Endothelial cell (in vitro differentiated cells): ENCODE measurements at regions not wholly inside any gene's neighbourhood (a gene's known extent, or its start where the extent isn't known, plus 50 kb on each side); places are given as distances from the start of the nearest gene placed in this dataset.

Experiments
- DNase-seq: peaks from one replicate; pipeline ENCODE4 v3.0.0; 2021; ENCODE audit warnings: low spot score
- H3K27ac Mint-ChIP-seq: one replicate; pipeline ENCODE4 v1.8.0; 2021; ENCODE audit warnings: mixed read lengths, inconsistent platforms; ENCODE audit not compliant: unreplicated experiment
- H3K27me3 Mint-ChIP-seq: one replicate; pipeline ENCODE4 v1.8.0; 2021; ENCODE audit warnings: mild to moderate bottlenecking, moderate library complexity, mixed read lengths, inconsistent platforms; ENCODE audit not compliant: unreplicated experiment
- H3K36me3 Mint-ChIP-seq: one replicate; pipeline ENCODE4 v1.8.0; 2021; ENCODE audit warnings: mild to moderate bottlenecking, low read depth, mixed read lengths, inconsistent platforms; ENCODE audit not compliant: unreplicated experiment
- H3K4me1 Mint-ChIP-seq: one replicate; pipeline ENCODE4 v1.8.0; 2021; ENCODE audit warnings: mild to moderate bottlenecking, mixed read lengths, inconsistent platforms; ENCODE audit not compliant: unreplicated experiment
- H3K4me3 Mint-ChIP-seq: one replicate; pipeline ENCODE4 v1.8.0; 2021; ENCODE audit warnings: mild to moderate bottlenecking, mixed read lengths, inconsistent platforms; ENCODE audit not compliant: unreplicated experiment
- H3K9me3 Mint-ChIP-seq: one replicate; pipeline ENCODE4 v1.8.0; 2021; ENCODE audit warnings: mixed read lengths, inconsistent platforms; ENCODE audit not compliant: unreplicated experiment
- TF ChIP-seq, protein P1 (sequence below): fragments of 200-600 bp; sonication (generic); IDR thresholded peaks from one replicate; pipeline ENCODE4 v1.5.0; 2021; ENCODE audit warnings: antibody characterized with exemption; ENCODE audit not compliant: unreplicated experiment

DNA sequence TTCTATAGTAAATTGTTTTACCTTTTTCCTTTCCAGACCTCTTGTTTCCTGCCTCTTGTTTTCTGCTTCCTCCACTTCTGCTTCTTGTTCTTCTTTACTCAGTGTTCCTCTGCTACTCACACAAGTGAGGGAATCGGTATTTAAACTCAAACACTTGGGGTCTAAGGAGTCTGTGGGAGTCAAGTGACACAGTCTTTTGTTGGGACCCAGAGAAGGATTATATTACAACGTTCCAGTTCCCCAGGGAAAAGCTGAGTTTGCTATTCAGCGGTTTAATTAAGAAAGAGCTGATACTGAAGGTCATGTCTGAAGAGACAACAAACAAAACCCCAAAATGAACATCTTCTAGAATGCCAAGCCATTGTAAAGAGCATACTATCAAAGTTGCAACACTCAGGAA lies 107.8 kb upstream of the CITED2 start:
- H3K27ac Mint-ChIP-seq: peak overlapping the region; percentile 89
- H3K36me3 Mint-ChIP-seq: no peaks in the 10 kb centered on the region
- H3K27me3 Mint-ChIP-seq: no peaks in the 10 kb centered on the region
- H3K4me1 Mint-ChIP-seq: peaks cover 24% of the 10 kb centered on the region
- H3K9me3 Mint-ChIP-seq: no peaks in the 10 kb centered on the region
- DNase-seq: no peak
- TF ChIP-seq, protein P1, sequence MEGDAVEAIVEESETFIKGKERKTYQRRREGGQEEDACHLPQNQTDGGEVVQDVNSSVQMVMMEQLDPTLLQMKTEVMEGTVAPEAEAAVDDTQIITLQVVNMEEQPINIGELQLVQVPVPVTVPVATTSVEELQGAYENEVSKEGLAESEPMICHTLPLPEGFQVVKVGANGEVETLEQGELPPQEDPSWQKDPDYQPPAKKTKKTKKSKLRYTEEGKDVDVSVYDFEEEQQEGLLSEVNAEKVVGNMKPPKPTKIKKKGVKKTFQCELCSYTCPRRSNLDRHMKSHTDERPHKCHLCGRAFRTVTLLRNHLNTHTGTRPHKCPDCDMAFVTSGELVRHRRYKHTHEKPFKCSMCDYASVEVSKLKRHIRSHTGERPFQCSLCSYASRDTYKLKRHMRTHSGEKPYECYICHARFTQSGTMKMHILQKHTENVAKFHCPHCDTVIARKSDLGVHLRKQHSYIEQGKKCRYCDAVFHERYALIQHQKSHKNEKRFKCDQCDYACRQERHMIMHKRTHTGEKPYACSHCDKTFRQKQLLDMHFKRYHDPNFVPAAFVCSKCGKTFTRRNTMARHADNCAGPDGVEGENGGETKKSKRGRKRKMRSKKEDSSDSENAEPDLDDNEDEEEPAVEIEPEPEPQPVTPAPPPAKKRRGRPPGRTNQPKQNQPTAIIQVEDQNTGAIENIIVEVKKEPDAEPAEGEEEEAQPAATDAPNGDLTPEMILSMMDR: no peak
- no peak overlapping the region for H3K4me3 Mint-ChIP-seq

DNA sequence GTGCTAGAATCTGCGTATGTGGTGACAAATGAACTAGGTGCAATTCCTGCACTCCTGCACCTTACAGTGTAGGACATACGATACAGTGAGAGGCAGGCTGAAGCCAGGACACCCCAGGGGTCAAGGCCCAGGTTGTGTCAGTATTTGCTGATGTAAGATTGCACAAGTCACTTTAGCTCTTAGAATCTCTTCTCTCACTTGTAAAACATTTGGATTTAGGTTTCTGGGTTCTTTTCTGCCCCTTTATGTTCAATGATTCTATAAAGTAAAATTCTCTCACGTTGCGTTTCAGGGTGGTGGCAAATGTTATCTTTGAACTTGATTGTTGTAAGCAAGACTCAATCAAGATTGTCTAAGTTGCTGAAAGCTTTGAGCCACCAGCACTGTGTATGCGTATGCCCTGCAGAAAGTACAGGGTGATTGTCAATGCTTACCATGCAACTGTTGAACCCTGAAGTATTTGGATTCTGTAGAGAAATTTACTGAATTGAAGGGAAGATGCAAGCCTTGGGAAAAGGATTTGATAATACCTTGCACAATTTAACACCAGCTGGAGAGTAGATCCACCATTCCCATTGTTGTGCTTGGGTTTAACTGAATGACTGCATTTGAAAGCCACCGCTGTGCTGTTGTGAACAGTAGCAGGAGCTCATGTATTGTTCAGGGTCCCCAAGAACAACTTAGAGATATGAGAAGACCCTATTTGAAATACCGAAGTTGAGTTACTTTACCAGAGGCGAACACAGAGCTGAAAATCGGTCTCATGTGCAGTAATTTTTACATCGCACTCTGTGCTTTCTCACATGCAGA lies 106.1 kb upstream of the CITED2 start:
- Mint-ChIP-seq H3K4me3 (no peak overlapping the region), H3K9me3 (no peaks in the 10 kb centered on the region), H3K27me3 (no peaks in the 10 kb centered on the region), H3K27ac (no peak overlapping the region), H3K4me1 (peaks cover 25% of the 10 kb centered on the region), H3K36me3 (no peaks in the 10 kb centered on the region)
- DNase-seq: no peak
- TF ChIP-seq, protein P1: no peak

DNA sequence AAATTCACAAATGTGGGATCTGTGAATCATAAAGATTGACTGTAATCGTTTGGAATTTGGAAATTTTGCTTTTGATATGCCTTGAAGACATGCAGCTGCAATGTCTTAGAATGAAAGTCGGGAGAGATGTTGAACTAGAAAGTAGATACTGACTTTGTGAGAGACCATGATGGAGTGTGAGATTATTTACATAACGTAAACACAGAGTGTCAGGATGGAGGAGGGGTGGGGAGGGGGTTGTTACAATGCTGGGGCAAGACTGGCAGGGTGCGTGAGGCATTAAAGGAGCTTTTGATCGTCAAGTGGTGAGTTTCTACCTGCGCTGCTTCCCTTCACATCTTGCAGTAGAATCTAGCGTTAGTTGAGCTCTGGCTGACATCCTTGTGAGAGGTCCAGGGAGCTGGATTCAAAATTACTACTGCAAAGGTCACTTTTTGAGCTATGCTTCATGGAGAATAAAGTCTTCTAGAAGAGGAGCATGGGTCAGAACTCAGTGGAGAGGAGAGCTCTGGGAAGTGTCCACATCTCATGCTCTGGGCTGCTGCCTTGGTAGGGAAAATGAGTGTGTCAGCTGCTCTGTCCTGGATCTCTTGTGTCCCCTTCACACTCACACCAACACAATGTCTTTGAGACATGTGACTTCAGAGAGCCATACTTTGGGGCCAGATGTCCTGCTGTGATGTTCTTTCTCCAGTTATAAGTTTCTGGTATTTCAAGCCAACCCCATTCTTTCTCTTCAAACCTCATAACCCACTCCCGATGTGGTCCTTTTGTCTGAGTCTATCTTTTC lies 105.2 kb upstream of the CITED2 start:
- peaks cover 32% of the 10 kb centered on the region for H3K4me1 Mint-ChIP-seq
- H3K27me3 Mint-ChIP-seq: no peaks in the 10 kb centered on the region
- H3K36me3 Mint-ChIP-seq: no peaks in the 10 kb centered on the region
- no peak overlapping the region for H3K4me3 Mint-ChIP-seq
- TF ChIP-seq, protein P1: no peak
- H3K9me3 Mint-ChIP-seq: no peaks in the 10 kb centered on the region
- H3K27ac Mint-ChIP-seq: no peak overlapping the region
- DNase-seq: no peak

DNA sequence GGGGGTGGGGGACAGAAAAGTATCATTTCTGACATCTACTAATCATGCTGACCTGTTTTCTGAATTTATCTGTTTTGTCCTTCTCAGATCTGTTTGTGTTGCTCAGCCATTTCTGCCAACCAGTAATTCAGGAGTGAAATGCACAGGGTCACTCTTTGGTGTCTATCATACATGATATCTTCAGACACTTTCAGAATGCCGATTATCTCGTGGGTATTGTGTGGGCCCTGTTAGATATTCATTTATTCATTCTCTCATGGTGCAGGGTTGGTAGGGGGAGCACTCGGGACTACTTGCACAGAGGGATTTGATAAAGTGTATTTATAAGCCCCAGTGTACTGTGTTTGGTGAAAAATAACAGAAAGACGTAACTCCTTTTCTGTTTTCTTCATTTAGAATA lies 101.2 kb upstream of the CITED2 start:
- peaks cover 23% of the 10 kb centered on the region for H3K4me1 Mint-ChIP-seq
- H3K36me3 Mint-ChIP-seq: no peaks in the 10 kb centered on the region
- TF ChIP-seq, protein P1: no peak
- no peaks in the 10 kb centered on the region for H3K9me3 Mint-ChIP-seq
- no peak for DNase-seq
- H3K27ac Mint-ChIP-seq: no peak overlapping the region
- no peaks in the 10 kb centered on the region for H3K27me3 Mint-ChIP-seq
- H3K4me3 Mint-ChIP-seq: no peak overlapping the region

DNA sequence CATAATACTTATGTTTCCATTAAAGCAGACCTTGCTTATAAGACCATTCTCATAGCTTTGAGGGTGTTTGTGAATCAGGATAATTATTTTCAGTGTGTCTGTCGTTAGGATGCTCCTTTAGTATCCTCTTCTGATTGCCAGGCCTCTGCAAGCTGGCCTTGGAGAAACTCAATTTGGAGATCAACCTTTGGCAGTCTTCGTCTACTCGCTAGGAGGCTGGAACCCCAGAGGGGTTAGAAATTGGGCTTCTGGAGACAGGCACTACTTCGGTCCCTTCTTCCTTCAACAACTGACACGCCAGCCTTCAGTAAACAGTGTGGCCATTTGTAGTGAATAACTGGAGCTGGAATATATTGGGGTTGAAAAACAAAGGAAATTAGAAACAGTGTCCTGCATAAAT lies 100.8 kb upstream of the CITED2 start:
- Mint-ChIP-seq H3K9me3 (no peaks in the 10 kb centered on the region), H3K4me3 (no peak overlapping the region), H3K27me3 (no peaks in the 10 kb centered on the region), H3K36me3 (no peaks in the 10 kb centered on the region), H3K27ac (no peak overlapping the region), H3K4me1 (peaks cover 22% of the 10 kb centered on the region)
- TF ChIP-seq, protein P1: no peak
- DNase-seq: no peak
